AG20443 (cell line): ENCODE measurements at regions not wholly inside any gene's neighbourhood (a gene's known extent, or its start where the extent isn't known, plus 50 kb on each side); places are given as distances from the start of the nearest gene placed in this dataset.
A peak's percentile ranks its signal among the peaks of the same experiment; 100 is the strongest.

Experiments
- DNase-seq: peaks from one replicate; pipeline ENCODE4 v3.0.0; 2012; ENCODE audit warnings: low spot score, mixed read lengths

GRCh38 chr2:188720811-188721605 lies 253.2 kb upstream of the COL3A1 start:
- peak; percentile 7 for DNase-seq

GRCh38 chr2:188721784-188722183 lies 252.4 kb upstream of the COL3A1 start:
- no peak for DNase-seq

GRCh38 chr2:188725746-188726360 lies 248.3 kb upstream of the COL3A1 start:
- no peak for DNase-seq

GRCh38 chr2:188726626-188727247 lies 247.4 kb upstream of the COL3A1 start:
- DNase-seq = no peak

GRCh38 chr2:188727846-188728245 lies 246.3 kb upstream of the COL3A1 start:
- no peak for DNase-seq

- DNase-seq = peak; percentile 4
Measured at GRCh38 chr2:188734691-188735090, 239.5 kb upstream of the COL3A1 start.

GRCh38 chr2:188746727-188747126 lies 227.4 kb upstream of the COL3A1 start:
- no peak for DNase-seq

- DNase-seq = no peak
Measured at GRCh38 chr2:188751816-188752215, 222.4 kb upstream of the COL3A1 start.

- DNase-seq = no peak
Measured at GRCh38 chr2:188752311-188752710, 221.9 kb upstream of the COL3A1 start.

- DNase-seq = no peak
Measured at GRCh38 chr2:188762151-188762550, 212.0 kb upstream of the COL3A1 start.

GRCh38 chr2:188765522-188766470 lies 208.4 kb upstream of the COL3A1 start:
- peak; percentile 20 for DNase-seq

GRCh38 chr2:188766471-188766856 lies 207.7 kb upstream of the COL3A1 start:
- DNase-seq = peak; percentile 14

- no peak for DNase-seq
Measured at GRCh38 chr2:188767176-188767575, 207.0 kb upstream of the COL3A1 start.

- no peak for DNase-seq
Measured at GRCh38 chr2:188770296-188770695, 203.9 kb upstream of the COL3A1 start.

GRCh38 chr2:188773075-188773474 lies 201.1 kb upstream of the COL3A1 start:
- DNase-seq = no peak

- DNase-seq = peak; percentile 22
Measured at GRCh38 chr2:188776634-188777033, 197.5 kb upstream of the COL3A1 start.

GRCh38 chr2:188784269-188784762 lies 189.9 kb upstream of the COL3A1 start:
- DNase-seq = no peak

GRCh38 chr2:188785061-188785460 lies 189.1 kb upstream of the COL3A1 start:
- no peak for DNase-seq

- DNase-seq = peak; percentile 42
Measured at GRCh38 chr2:188785490-188785889, 188.7 kb upstream of the COL3A1 start.

- peak; percentile 66 for DNase-seq
Measured at GRCh38 chr2:188786368-188786841, 187.8 kb upstream of the COL3A1 start.

GRCh38 chr2:188787021-188787657 lies 187.0 kb upstream of the COL3A1 start:
- DNase-seq = peak; percentile 29
